AG09309 (cell line): ENCODE measurements at regions not wholly inside any gene's neighbourhood (a gene's known extent, or its start where the extent isn't known, plus 50 kb on each side); places are given as distances from the start of the nearest gene placed in this dataset.

Source experiments
- DNase-seq: peaks from one replicate; pipeline ENCODE4 v3.0.0-alpha.2; 2010; ENCODE audit warnings: low read depth
- H3K4me3 ChIP-seq: 2 replicates; pipeline ENCODE4 v1.5.1; 2011; ENCODE audit warnings: mild to moderate bottlenecking, low read depth, low read length, moderate library complexity; ENCODE audit not compliant: control insufficient read depth
- CTCF ChIP-seq: IDR thresholded peaks from 2 replicates; pipeline ENCODE4 v1.5.1; 2011; ENCODE audit warnings: mild to moderate bottlenecking, low read depth, low read length, inconsistent platforms; ENCODE audit not compliant: insufficient read depth, control insufficient read depth; ENCODE audit errors: missing control alignments

- DNase-seq: no peak
- no peak for TF ChIP-seq CTCF
- no peak overlapping the region for H3K4me3 ChIP-seq
Observed at GRCh38 chr1:37176269-37176668, 142.0 kb upstream of the GRIK3 start.

GRCh38 chr1:37177230-37177864, 143.0 kb upstream of the GRIK3 start:
- TF ChIP-seq CTCF: no peak
- H3K4me3 ChIP-seq: no peak overlapping the region
- DNase-seq: no peak

- TF ChIP-seq CTCF: no peak
- no peak for DNase-seq
- no peak overlapping the region for H3K4me3 ChIP-seq
Observed at GRCh38 chr1:37181425-37181824, 147.1 kb upstream of the GRIK3 start.

- TF ChIP-seq CTCF: no peak
- DNase-seq: no peak
- H3K4me3 ChIP-seq: no peak overlapping the region
Observed at GRCh38 chr1:37184789-37185188, 150.5 kb upstream of the GRIK3 start.

- H3K4me3 ChIP-seq: no peak overlapping the region
- no peak for DNase-seq
- no peak for TF ChIP-seq CTCF
Observed at GRCh38 chr1:37186246-37186756, 152.0 kb upstream of the GRIK3 start.

- DNase-seq: no peak
- no peak for TF ChIP-seq CTCF
- H3K4me3 ChIP-seq: no peak overlapping the region
Observed at GRCh38 chr1:37189111-37189510, 154.8 kb upstream of the GRIK3 start.
